HepG2 (cell line): ENCODE measurements at regions not wholly inside any gene's neighbourhood (a gene's known extent, or its start where the extent isn't known, plus 50 kb on each side); places are given as distances from the start of the nearest gene placed in this dataset.
"Not testable (repeated sequence)": the region's sequence is repeated elsewhere in the genome, so short reads cannot be mapped to it uniquely, and the experiment has no call there.

Experiments
- ATAC-seq: fragments of 200-7000 bp; cut with Tn5 transposase; 3 replicates; pipeline ENCODE4 v1.9.1; 2020; ENCODE audit warnings: mild to moderate bottlenecking, moderate library complexity
- BruUV-seq: library from RNA; stranded (reverse); fragments of 400-500 nt; replicated peaks from 2 replicates; lab custom pipeline; 2021; lab: Mats Ljungman, UMichigan
- CTCF ChIA-PET: fragments of 300-600 bp; formaldehyde crosslinking; extraction: SDS; loops from one replicate; lab custom pipeline; 2021; ENCODE audit warnings: low total read pairs, inconsistent platforms, low intra/inter-chr PET ratio; lab: Yijun Ruan, JAX
- POLR2A ChIA-PET: fragments of 350-600 bp; sonication (Branson Sonifier 250); formaldehyde crosslinking; loops from one replicate; lab custom pipeline; 2020; ENCODE audit warnings: antibody characterized with exemption, inconsistent platforms; lab: Yijun Ruan, JAX
- DNase-seq: peaks from one replicate; pipeline ENCODE4 v3.0.0-alpha.2; 2015; ENCODE audit warnings: low spot score
- FAIRE-seq: peaks from 3 replicates; lab custom pipeline; 2011; peaks lifted over from hg19 to GRCh38; lab: Jason Lieb, UNC
- H2AFZ ChIP-seq: one replicate; pipeline ENCODE4 v1.6.1; 2011; ENCODE audit warnings: low read length, inconsistent platforms
- H3K27ac ChIP-seq: fragments of 300-600 bp; 3 replicates; pipeline ENCODE4 v1.8.0; 2011; ENCODE audit warnings: mixed run types, mild to moderate bottlenecking, mixed read lengths, low read length, inconsistent platforms; ENCODE audit not compliant: insufficient read depth; ENCODE audit errors: extremely low read length
- H3K27me3 ChIP-seq, 2 experiments: fragments of 200-600 bp in 1 of 2; 2 replicates in 1 of 2; 3 replicates in 1 of 2; pipeline versions ENCODE4 v1.6.0 to v1.8.0; 2011; ENCODE audit warnings: low read length in 2 of 2, mild to moderate bottlenecking in 2 of 2, moderate library complexity in 2 of 2, inconsistent platforms in 1 of 2; ENCODE audit not compliant: insufficient read depth in 2 of 2, control insufficient read depth in 1 of 2
- H3K36me3 ChIP-seq, 2 experiments: fragments of 200-600 bp in 1 of 2; replicated peaks in 1 of 2; 2 replicates in 1 of 2; 3 replicates in 1 of 2; pipeline versions ENCODE4 v1.5.1 to v1.8.0; 2011; ENCODE audit warnings: low read length in 2 of 2, inconsistent platforms in 1 of 2; ENCODE audit not compliant: insufficient read depth in 2 of 2, control insufficient read depth in 1 of 2
- H3K4me1 ChIP-seq: 2 replicates; pipeline ENCODE4 v1.5.1; 2012; ENCODE audit warnings: low read length, inconsistent platforms; ENCODE audit not compliant: insufficient read depth
- H3K4me2 ChIP-seq: 2 replicates; pipeline ENCODE4 v1.6.0; 2011; ENCODE audit warnings: low read depth, low read length, inconsistent platforms
- H3K4me3 ChIP-seq, 3 experiments: fragments of 200-600 bp in 1 of 3; sonication (generic), shearing (Covaris generic) in 1 of 3; replicated peaks in 1 of 3; 2 replicates each; pipeline ENCODE4 v1.5.1; 2011 to 2016; ENCODE audit warnings: low read length in 3 of 3, inconsistent platforms in 2 of 3, low read depth in 2 of 3, mild to moderate bottlenecking in 2 of 3, control low read depth in 1 of 3, mixed read lengths in 1 of 3; ENCODE audit not compliant: insufficient read depth in 1 of 3
- H3K79me2 ChIP-seq: one replicate; pipeline ENCODE4 v1.6.1; 2011; ENCODE audit warnings: low read length, inconsistent platforms; ENCODE audit not compliant: insufficient read depth
- H3K9ac ChIP-seq: 2 replicates; pipeline ENCODE4 v1.6.0; 2011; ENCODE audit warnings: mild to moderate bottlenecking, low read depth, low read length, inconsistent platforms; ENCODE audit not compliant: insufficient read depth
- H3K9me3 ChIP-seq: 2 replicates; pipeline ENCODE4 v1.5.1; 2012; ENCODE audit warnings: mild to moderate bottlenecking, low read length
- H4K20me1 ChIP-seq: 2 replicates; pipeline ENCODE4 v1.6.0; 2011; ENCODE audit warnings: inconsistent platforms, mild to moderate bottlenecking, low read length, moderate library complexity; ENCODE audit not compliant: insufficient read depth
- AGO2 ChIP-seq: fragments of 200-400 bp; formaldehyde crosslinking; optimal IDR thresholded peaks from 2 replicates; pipeline ENCODE3; 2017; ENCODE audit warnings: mild to moderate bottlenecking, low read depth, low read length, moderate library complexity
- HMG20B ChIP-seq: conservative IDR thresholded peaks from 2 replicates; pipeline ENCODE4 v1.6.1; 2016; ENCODE audit warnings: missing genetic modification reagents, missing compliant biosample characterization
- SNAPC2 ChIP-seq: sonication (generic); formaldehyde crosslinking; IDR thresholded peaks from 2 replicates; pipeline ENCODE4 v1.8.1; 2022; ENCODE audit warnings: mild to moderate bottlenecking, missing genetic modification reagents
- ZNF44 ChIP-seq: sonication (generic); formaldehyde crosslinking; IDR thresholded peaks from 2 replicates; pipeline ENCODE4 v1.5.1; 2020; ENCODE audit warnings: mild to moderate bottlenecking, missing genetic modification reagents
- WGBS: methylation state at CpG from one replicate; pipeline ENCODE4 v1.1.6; 2017; ENCODE audit warnings: low lambda C conversion rate; 5-methylcytosine and 5-hydroxymethylcytosine counted together
- in situ Hi-C: cut with HindIII; loops from 2 replicates; pipeline ENCODE4 v1.10.0; 2017; ENCODE audit warnings: low pct_unique_long_range_greater_than_20kb; ENCODE audit not compliant: extremely low pct_ligation_motif_present
- intact Hi-C: fragments of 100-400 bp; cut with micrococcal nuclease; formaldehyde crosslinking; loops from one replicate; pipeline ENCODE4 v1.10.0; 2022; ENCODE audit not compliant: unreplicated experiment
- TF ChIP-seq, protein P1 (sequence below): sonication (generic); formaldehyde crosslinking; IDR thresholded peaks from 2 replicates; pipeline ENCODE4 v1.5.0; 2020; ENCODE audit warnings: mild to moderate bottlenecking, missing genetic modification reagents
- TF ChIP-seq, protein P2 (sequence below): sonication (generic); formaldehyde crosslinking; IDR thresholded peaks from 2 replicates; pipeline ENCODE4 v1.4.0; 2020; ENCODE audit warnings: mild to moderate bottlenecking, low read depth, missing genetic modification reagents
- TF ChIP-seq, protein P3 (sequence below): sonication (generic); formaldehyde crosslinking; IDR thresholded peaks from 2 replicates; pipeline ENCODE4 v1.4.0; 2020; ENCODE audit warnings: missing genetic modification reagents
- TF ChIP-seq, protein P4 (sequence below): sonication (generic); formaldehyde crosslinking; conservative IDR thresholded peaks from 2 replicates; pipeline ENCODE4 v1.4.0; 2020; ENCODE audit warnings: mild to moderate bottlenecking, missing genetic modification reagents, moderate library complexity

DNA sequence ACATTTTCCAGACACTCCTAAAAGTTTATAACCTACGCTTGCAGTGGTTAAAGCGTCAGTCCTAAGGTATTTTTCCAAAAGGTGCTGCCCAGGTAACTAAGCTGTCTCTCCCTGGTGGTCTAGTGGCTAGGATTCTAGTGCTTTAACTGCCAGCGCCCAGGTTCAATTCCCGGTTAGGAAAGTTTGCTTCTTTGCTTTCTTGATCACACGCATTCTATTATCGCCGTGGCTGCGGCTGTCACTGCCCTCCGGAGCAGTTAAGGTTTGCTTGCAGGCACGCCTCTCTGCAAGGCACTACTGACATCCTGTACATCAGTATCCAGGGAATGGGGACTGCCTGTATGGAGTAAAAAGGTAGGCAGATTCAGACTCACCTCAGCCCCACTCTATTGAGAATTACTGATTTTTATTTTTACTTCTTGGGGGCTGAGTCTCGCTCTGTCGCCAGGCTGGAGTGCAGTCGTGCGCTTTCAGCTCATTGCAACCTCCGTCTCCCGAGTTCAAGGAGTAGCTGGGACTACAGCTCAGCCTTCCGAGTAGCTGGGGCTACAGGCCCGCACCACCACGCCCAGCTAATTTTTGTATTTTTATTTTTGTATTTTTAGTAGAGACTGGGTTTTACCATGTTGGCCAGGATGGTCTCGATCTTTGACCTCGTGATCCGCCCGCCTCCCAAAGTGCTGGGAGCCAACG, 53.2 kb upstream of the CFAP126 start (continued):
- TF ChIP-seq, protein P1, sequence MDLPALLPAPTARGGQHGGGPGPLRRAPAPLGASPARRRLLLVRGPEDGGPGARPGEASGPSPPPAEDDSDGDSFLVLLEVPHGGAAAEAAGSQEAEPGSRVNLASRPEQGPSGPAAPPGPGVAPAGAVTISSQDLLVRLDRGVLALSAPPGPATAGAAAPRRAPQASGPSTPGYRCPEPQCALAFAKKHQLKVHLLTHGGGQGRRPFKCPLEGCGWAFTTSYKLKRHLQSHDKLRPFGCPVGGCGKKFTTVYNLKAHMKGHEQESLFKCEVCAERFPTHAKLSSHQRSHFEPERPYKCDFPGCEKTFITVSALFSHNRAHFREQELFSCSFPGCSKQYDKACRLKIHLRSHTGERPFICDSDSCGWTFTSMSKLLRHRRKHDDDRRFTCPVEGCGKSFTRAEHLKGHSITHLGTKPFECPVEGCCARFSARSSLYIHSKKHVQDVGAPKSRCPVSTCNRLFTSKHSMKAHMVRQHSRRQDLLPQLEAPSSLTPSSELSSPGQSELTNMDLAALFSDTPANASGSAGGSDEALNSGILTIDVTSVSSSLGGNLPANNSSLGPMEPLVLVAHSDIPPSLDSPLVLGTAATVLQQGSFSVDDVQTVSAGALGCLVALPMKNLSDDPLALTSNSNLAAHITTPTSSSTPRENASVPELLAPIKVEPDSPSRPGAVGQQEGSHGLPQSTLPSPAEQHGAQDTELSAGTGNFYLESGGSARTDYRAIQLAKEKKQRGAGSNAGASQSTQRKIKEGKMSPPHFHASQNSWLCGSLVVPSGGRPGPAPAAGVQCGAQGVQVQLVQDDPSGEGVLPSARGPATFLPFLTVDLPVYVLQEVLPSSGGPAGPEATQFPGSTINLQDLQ (CRISPR knock-in tag): no peak
- TF ChIP-seq, protein P2, sequence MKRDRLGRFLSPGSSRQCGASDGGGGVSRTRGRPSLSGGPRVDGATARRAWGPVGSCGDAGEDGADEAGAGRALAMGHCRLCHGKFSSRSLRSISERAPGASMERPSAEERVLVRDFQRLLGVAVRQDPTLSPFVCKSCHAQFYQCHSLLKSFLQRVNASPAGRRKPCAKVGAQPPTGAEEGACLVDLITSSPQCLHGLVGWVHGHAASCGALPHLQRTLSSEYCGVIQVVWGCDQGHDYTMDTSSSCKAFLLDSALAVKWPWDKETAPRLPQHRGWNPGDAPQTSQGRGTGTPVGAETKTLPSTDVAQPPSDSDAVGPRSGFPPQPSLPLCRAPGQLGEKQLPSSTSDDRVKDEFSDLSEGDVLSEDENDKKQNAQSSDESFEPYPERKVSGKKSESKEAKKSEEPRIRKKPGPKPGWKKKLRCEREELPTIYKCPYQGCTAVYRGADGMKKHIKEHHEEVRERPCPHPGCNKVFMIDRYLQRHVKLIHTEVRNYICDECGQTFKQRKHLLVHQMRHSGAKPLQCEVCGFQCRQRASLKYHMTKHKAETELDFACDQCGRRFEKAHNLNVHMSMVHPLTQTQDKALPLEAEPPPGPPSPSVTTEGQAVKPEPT: no peak
- no peak for TF ChIP-seq HMG20B (CRISPR knock-in tag)
- TF ChIP-seq, protein P3, sequence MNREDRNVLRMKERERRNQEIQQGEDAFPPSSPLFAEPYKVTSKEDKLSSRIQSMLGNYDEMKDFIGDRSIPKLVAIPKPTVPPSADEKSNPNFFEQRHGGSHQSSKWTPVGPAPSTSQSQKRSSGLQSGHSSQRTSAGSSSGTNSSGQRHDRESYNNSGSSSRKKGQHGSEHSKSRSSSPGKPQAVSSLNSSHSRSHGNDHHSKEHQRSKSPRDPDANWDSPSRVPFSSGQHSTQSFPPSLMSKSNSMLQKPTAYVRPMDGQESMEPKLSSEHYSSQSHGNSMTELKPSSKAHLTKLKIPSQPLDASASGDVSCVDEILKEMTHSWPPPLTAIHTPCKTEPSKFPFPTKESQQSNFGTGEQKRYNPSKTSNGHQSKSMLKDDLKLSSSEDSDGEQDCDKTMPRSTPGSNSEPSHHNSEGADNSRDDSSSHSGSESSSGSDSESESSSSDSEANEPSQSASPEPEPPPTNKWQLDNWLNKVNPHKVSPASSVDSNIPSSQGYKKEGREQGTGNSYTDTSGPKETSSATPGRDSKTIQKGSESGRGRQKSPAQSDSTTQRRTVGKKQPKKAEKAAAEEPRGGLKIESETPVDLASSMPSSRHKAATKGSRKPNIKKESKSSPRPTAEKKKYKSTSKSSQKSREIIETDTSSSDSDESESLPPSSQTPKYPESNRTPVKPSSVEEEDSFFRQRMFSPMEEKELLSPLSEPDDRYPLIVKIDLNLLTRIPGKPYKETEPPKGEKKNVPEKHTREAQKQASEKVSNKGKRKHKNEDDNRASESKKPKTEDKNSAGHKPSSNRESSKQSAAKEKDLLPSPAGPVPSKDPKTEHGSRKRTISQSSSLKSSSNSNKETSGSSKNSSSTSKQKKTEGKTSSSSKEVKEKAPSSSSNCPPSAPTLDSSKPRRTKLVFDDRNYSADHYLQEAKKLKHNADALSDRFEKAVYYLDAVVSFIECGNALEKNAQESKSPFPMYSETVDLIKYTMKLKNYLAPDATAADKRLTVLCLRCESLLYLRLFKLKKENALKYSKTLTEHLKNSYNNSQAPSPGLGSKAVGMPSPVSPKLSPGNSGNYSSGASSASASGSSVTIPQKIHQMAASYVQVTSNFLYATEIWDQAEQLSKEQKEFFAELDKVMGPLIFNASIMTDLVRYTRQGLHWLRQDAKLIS (CRISPR knock-in tag): no peak
- TF ChIP-seq SNAPC2 (CRISPR knock-in tag): no peak
- TF ChIP-seq AGO2: no peak
- TF ChIP-seq ZNF44: no peak
- TF ChIP-seq, protein P4, sequence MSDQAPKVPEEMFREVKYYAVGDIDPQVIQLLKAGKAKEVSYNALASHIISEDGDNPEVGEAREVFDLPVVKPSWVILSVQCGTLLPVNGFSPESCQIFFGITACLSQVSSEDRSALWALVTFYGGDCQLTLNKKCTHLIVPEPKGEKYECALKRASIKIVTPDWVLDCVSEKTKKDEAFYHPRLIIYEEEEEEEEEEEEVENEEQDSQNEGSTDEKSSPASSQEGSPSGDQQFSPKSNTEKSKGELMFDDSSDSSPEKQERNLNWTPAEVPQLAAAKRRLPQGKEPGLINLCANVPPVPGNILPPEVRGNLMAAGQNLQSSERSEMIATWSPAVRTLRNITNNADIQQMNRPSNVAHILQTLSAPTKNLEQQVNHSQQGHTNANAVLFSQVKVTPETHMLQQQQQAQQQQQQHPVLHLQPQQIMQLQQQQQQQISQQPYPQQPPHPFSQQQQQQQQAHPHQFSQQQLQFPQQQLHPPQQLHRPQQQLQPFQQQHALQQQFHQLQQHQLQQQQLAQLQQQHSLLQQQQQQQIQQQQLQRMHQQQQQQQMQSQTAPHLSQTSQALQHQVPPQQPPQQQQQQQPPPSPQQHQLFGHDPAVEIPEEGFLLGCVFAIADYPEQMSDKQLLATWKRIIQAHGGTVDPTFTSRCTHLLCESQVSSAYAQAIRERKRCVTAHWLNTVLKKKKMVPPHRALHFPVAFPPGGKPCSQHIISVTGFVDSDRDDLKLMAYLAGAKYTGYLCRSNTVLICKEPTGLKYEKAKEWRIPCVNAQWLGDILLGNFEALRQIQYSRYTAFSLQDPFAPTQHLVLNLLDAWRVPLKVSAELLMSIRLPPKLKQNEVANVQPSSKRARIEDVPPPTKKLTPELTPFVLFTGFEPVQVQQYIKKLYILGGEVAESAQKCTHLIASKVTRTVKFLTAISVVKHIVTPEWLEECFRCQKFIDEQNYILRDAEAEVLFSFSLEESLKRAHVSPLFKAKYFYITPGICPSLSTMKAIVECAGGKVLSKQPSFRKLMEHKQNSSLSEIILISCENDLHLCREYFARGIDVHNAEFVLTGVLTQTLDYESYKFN: no peak

DNA sequence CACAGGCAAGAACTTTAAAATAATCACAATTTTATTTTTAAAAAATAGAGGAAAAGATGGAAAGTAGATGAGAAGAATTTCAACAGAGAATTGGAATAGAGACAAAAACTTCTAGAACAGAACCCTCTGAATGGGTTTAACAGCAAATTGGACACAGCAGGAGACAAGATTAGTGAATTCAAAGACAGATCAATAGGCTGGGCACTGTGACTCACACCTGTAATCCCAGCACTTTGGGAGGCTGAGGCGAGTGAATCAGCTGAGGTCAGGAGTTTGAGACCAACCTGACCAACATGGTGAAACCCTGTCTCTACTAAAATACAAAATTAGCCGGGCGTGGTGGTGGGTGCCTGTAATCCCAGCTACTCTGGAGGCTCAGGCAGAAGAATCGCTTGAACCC, 49.9 kb upstream of the CFAP126 start:
- H3K36me3 ChIP-seq, in situ Hi-C loops, H3K4me3 ChIP-seq, CTCF ChIA-PET, H3K9ac ChIP-seq, DNase-seq, intact Hi-C loops, ATAC-seq, H3K4me2 ChIP-seq, BruUV-seq, FAIRE-seq, H3K27me3 ChIP-seq, H4K20me1 ChIP-seq, H3K27ac ChIP-seq, H3K79me2 ChIP-seq, H2AFZ ChIP-seq, H3K9me3 ChIP-seq, POLR2A ChIA-PET: not testable (repeated sequence)
- H3K4me1 ChIP-seq: peaks cover 35% of the 10 kb centered on the region
- 71% methylated on average over 4 of the region's 4 CpGs for WGBS
